ENCODE measurements at regions not wholly inside any gene's neighbourhood (a gene's known extent, or its start where the extent isn't known, plus 50 kb on each side); places are given as distances from the start of the nearest gene placed in this dataset.

GRCh38 chr20:53826597-53827291, 233.1 kb upstream of the ZNF217 start:
- H3K27ac ChIP-seq: no peak overlapping the region
- no peak for DNase-seq
- H3K4me3 ChIP-seq (ENCODE audit: low read depth, low read length): no peak overlapping the region
- no peaks in the 10 kb centered on the region for H3K27me3 ChIP-seq (ENCODE audit: insufficient read depth, low read depth, severe bottlenecking)
- no peaks in the 10 kb centered on the region for H3K9me3 ChIP-seq (ENCODE audit: severe bottlenecking)
- no peak for TF ChIP-seq CTCF (IDR thresholded peaks at IDR 0.05; ENCODE audit: low read depth, low read length)
- no peaks in the 10 kb centered on the region for H3K36me3 ChIP-seq

- H3K27ac ChIP-seq: no peak overlapping the region
- TF ChIP-seq CTCF (IDR thresholded peaks at IDR 0.05; ENCODE audit: low read depth, low read length): no peak
- H3K27me3 ChIP-seq (ENCODE audit: insufficient read depth, low read depth, severe bottlenecking): no peaks in the 10 kb centered on the region
- H3K4me3 ChIP-seq (ENCODE audit: low read depth, low read length): no peak overlapping the region
- no peaks in the 10 kb centered on the region for H3K36me3 ChIP-seq
- DNase-seq: no peak
- H3K9me3 ChIP-seq (ENCODE audit: severe bottlenecking): no peaks in the 10 kb centered on the region
These were observed 232.5 kb upstream of the ZNF217 start for GRCh38 chr20:53826090-53826489.

- no peaks in the 10 kb centered on the region for H3K9me3 ChIP-seq (ENCODE audit: severe bottlenecking)
- DNase-seq: no peak
- H3K27me3 ChIP-seq (ENCODE audit: insufficient read depth, low read depth, severe bottlenecking): no peaks in the 10 kb centered on the region
- H3K36me3 ChIP-seq: no peaks in the 10 kb centered on the region
- no peak for TF ChIP-seq CTCF (IDR thresholded peaks at IDR 0.05; ENCODE audit: low read depth, low read length)
- no peak overlapping the region for H3K4me3 ChIP-seq (ENCODE audit: low read depth, low read length)
- no peak overlapping the region for H3K27ac ChIP-seq
These were observed 231.6 kb upstream of the ZNF217 start for GRCh38 chr20:53825282-53825681.

- no peaks in the 10 kb centered on the region for H3K9me3 ChIP-seq (ENCODE audit: severe bottlenecking)
- no peak overlapping the region for H3K27ac ChIP-seq
- no peaks in the 10 kb centered on the region for H3K36me3 ChIP-seq
- H3K4me3 ChIP-seq (ENCODE audit: low read depth, low read length): no peak overlapping the region
- no peak for DNase-seq
- no peaks in the 10 kb centered on the region for H3K27me3 ChIP-seq (ENCODE audit: insufficient read depth, low read depth, severe bottlenecking)
- TF ChIP-seq CTCF (IDR thresholded peaks at IDR 0.05; ENCODE audit: low read depth, low read length): no peak
These were observed 231.1 kb upstream of the ZNF217 start for GRCh38 chr20:53824779-53825178.

DNA sequence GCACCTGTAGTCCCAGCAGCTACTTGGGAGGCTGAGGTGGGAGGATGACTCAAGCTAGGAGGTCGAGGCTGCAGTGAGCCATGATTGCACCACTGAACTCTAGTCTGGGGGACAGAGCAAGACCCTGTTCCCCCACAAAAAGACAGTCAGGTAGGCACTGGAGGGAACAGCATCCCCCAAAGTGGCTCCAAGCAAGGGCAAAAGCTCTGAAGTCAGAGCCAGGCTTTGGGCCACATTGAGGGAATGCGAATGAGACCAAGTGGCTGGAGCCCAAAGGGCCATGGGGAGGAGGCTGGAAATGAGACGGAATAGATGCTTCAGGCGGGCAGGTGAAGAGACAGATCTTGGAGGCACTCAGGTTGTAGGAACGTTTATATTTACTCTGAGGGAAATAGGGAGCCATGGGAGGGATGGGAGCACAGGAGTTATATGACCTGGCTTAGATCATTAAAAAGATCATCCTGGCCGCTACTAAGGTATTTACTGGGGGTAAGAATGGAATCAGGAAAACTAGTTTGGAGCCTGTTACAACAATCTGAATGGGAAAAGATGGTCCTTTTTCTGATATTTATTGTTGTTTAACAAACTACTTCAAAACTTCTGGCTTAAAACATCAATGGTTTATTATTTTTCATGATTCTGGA, 229.6 kb upstream of the ZNF217 start:
- Histone ChIP-seq H3K4me3 (ENCODE audit: low read depth, low read length) (no peak overlapping the region), H3K9me3 (ENCODE audit: severe bottlenecking) (no peaks in the 10 kb centered on the region), H3K36me3 (no peaks in the 10 kb centered on the region), H3K27me3 (ENCODE audit: insufficient read depth, low read depth, severe bottlenecking) (no peaks in the 10 kb centered on the region), H3K27ac (no peak overlapping the region)
- no peak for TF ChIP-seq CTCF (IDR thresholded peaks at IDR 0.05; ENCODE audit: low read depth, low read length)
- DNase-seq: no peak
